Colonic mucosa (tissue), 4 donors: ENCODE measurements at regions not wholly inside any gene's neighbourhood (a gene's known extent, or its start where the extent isn't known, plus 50 kb on each side); places are given as distances from the start of the nearest gene placed in this dataset.
"Not testable (repeated sequence)": the region's sequence is repeated elsewhere in the genome, so short reads cannot be mapped to it uniquely, and the experiment has no call there.

Source experiments
- DNase-seq: peaks from one replicate; pipeline ENCODE4 v3.0.0-alpha.2; 2020
- H3K27ac ChIP-seq: fragments of 200-600 bp; one replicate; pipeline ENCODE4 v1.8.0; 2021
- H3K27me3 ChIP-seq: fragments of 200-600 bp; one replicate; pipeline ENCODE4 v1.8.0; 2021
- H3K36me3 ChIP-seq: fragments of 200-600 bp; one replicate; pipeline ENCODE4 v1.8.0; 2021
- H3K4me1 ChIP-seq: fragments of 200-600 bp; one replicate; pipeline ENCODE4 v1.8.0; 2021; ENCODE audit warnings: mild to moderate bottlenecking
- H3K4me3 ChIP-seq: fragments of 200-600 bp; one replicate; pipeline ENCODE4 v1.8.0; 2021
- H3K9ac ChIP-seq, 2 donors: one replicate each; pipeline ENCODE4 v1.7.0; 2013; ENCODE audit warnings: control low read depth in 2 of 2, low read depth in 2 of 2, low read length in 2 of 2
- H3K9me3 ChIP-seq: fragments of 200-600 bp; one replicate; pipeline ENCODE4 v1.8.0; 2021
- CTCF ChIP-seq: fragments of 200-600 bp; IDR thresholded peaks from one replicate; pipeline ENCODE4 v1.8.0; 2022; ENCODE audit warnings: antibody characterized with exemption, mild to moderate bottlenecking
- intact Hi-C: fragments of 100-400 bp; cut with DNase I; formaldehyde crosslinking; loops from one replicate; pipeline ENCODE4 v1.14.1; 2022
- donor health status: healthy.
- donor health status: DM: no; HTN: no; CAD: no.
- donor health status: DM: no; HTN: no; CAD: no.

GRCh38 chrX:96556886-96557285 lies 127.8 kb upstream of the DIAPH2 start:
- no peak for TF ChIP-seq CTCF
- no peak for DNase-seq
- no peak overlapping the region for H3K9ac ChIP-seq

GRCh38 chrX:96561129-96561528 lies 123.5 kb upstream of the DIAPH2 start:
- H3K36me3 ChIP-seq, H3K4me1 ChIP-seq, H3K9me3 ChIP-seq, intact Hi-C loops, H3K9ac ChIP-seq, H3K4me3 ChIP-seq, DNase-seq, H3K27me3 ChIP-seq, H3K27ac ChIP-seq: not testable (repeated sequence)

More at GRCh38 chrX:96556886-96557285, 127.8 kb upstream of the DIAPH2 start:
- Histone ChIP-seq H3K4me1 (no peaks in the 10 kb centered on the region), H3K36me3 (no peaks in the 10 kb centered on the region), H3K9me3 (no peaks in the 10 kb centered on the region), H3K27me3 (no peaks in the 10 kb centered on the region), H3K4me3 (no peak overlapping the region), H3K27ac (no peak overlapping the region)
- intact Hi-C loops: no loop called here

- H3K9ac ChIP-seq: no peak overlapping the region
- H3K4me3 ChIP-seq: no peak overlapping the region
- DNase-seq: no peak
- intact Hi-C loops: no loop called here
- no peaks in the 10 kb centered on the region for H3K9me3 ChIP-seq
- no peak for TF ChIP-seq CTCF
- peaks cover 2% of the 10 kb centered on the region for H3K27me3 ChIP-seq
- H3K36me3 ChIP-seq: no peaks in the 10 kb centered on the region
- no peaks in the 10 kb centered on the region for H3K4me1 ChIP-seq
- no peak overlapping the region for H3K27ac ChIP-seq
Observed at GRCh38 chrX:96563646-96564045, 121.0 kb upstream of the DIAPH2 start.

- DNase-seq: no peak
- no peak for TF ChIP-seq CTCF
- Histone ChIP-seq H3K9ac (no peak overlapping the region), H3K36me3 (no peaks in the 10 kb centered on the region), H3K27me3 (peaks cover 2% of the 10 kb centered on the region), H3K4me1 (no peaks in the 10 kb centered on the region), H3K27ac (no peak overlapping the region), H3K4me3 (no peak overlapping the region), H3K9me3 (no peaks in the 10 kb centered on the region)
- intact Hi-C loops: no loop called here
Observed at GRCh38 chrX:96564595-96564994, 120.0 kb upstream of the DIAPH2 start.

GRCh38 chrX:96566878-96567277 lies 117.8 kb upstream of the DIAPH2 start:
- peaks cover 2% of the 10 kb centered on the region for H3K27me3 ChIP-seq
- intact Hi-C loops: no loop called here
- no peak for DNase-seq
- no peak overlapping the region for H3K27ac ChIP-seq
- no peak overlapping the region for H3K9ac ChIP-seq
- no peak overlapping the region for H3K4me3 ChIP-seq
- H3K9me3 ChIP-seq: no peaks in the 10 kb centered on the region
- H3K4me1 ChIP-seq: no peaks in the 10 kb centered on the region
- TF ChIP-seq CTCF: no peak
- no peaks in the 10 kb centered on the region for H3K36me3 ChIP-seq

- no peaks in the 10 kb centered on the region for H3K9me3 ChIP-seq
- no peaks in the 10 kb centered on the region for H3K36me3 ChIP-seq
- H3K27ac ChIP-seq: no peak overlapping the region
- no peak overlapping the region for H3K4me3 ChIP-seq
- no peaks in the 10 kb centered on the region for H3K4me1 ChIP-seq
- intact Hi-C loops: no loop called here
- no peaks in the 10 kb centered on the region for H3K27me3 ChIP-seq
- H3K9ac ChIP-seq: no peak overlapping the region
- DNase-seq: no peak
- TF ChIP-seq CTCF: no peak
Observed at GRCh38 chrX:96568071-96568470, 116.6 kb upstream of the DIAPH2 start.
